Mesodermal cell (in vitro differentiated cells): ENCODE measurements at regions not wholly inside any gene's neighbourhood (a gene's known extent, or its start where the extent isn't known, plus 50 kb on each side); places are given as distances from the start of the nearest gene placed in this dataset.

Experiments used
- H3K27ac ChIP-seq: 2 replicates; pipeline ENCODE4 v1.7.0; 2013; ENCODE audit warnings: mild to moderate bottlenecking, low read depth, low read length, moderate library complexity; ENCODE audit not compliant: severe bottlenecking
- H3K36me3 ChIP-seq: 2 replicates; pipeline ENCODE4 v1.7.1; 2013; ENCODE audit warnings: mild to moderate bottlenecking, low read length, moderate library complexity; ENCODE audit not compliant: control insufficient read depth, insufficient read depth
- H3K4me1 ChIP-seq: one replicate; pipeline ENCODE4 v1.7.1; 2013; ENCODE audit warnings: mild to moderate bottlenecking, low read length; ENCODE audit not compliant: insufficient read depth, control insufficient read depth, poor library complexity, severe bottlenecking
- H3K4me3 ChIP-seq: 2 replicates; pipeline ENCODE4 v1.7.0; 2013; ENCODE audit warnings: low read length, control low read depth, mild to moderate bottlenecking; ENCODE audit not compliant: insufficient read depth, poor library complexity, severe bottlenecking; ENCODE audit errors: extremely low read depth
- H3K9me3 ChIP-seq: 2 replicates; pipeline ENCODE4 v1.7.1; 2013; ENCODE audit warnings: mild to moderate bottlenecking, low read length, moderate library complexity; ENCODE audit not compliant: control insufficient read depth
- WGBS, 2 experiments: methylation state at CpG; one replicate each; pipeline ENCODE4 v1.1.5; 2013; ENCODE audit warnings: missing lambda C conversion rate in 2 of 2; ENCODE audit not compliant: insufficient coverage in 2 of 2; 5-methylcytosine and 5-hydroxymethylcytosine counted together

DNA sequence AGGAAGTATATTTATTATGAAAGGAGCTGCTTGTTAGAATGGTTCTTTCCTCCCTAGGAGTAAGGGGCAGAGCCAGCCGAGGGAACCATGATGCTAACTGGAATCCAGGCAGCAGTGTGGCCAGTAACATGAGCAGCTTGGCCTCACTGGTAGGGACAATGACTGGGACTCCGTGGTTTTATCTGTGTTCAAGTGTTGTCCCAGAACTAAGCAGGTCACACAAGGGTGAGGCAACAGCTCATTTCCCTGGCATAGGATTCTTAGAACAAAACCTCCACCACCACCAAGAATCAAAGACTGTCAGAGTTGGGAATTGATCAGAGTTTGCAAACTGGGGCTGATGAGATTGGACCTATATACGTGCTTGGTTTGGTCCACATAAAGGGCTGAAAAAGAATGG lies 138.9 kb upstream of the COBL start:
- H3K4me3 ChIP-seq: no peak overlapping the region
- 73 to 82% methylated on average over 1 to 2 of the region's 3 CpGs for WGBS, 2 experiments
- H3K4me1 ChIP-seq: no peaks in the 10 kb centered on the region
- H3K9me3 ChIP-seq: no peaks in the 10 kb centered on the region
- H3K27ac ChIP-seq: no peak overlapping the region
- no peaks in the 10 kb centered on the region for H3K36me3 ChIP-seq

- Histone ChIP-seq H3K36me3 (no peaks in the 10 kb centered on the region), H3K4me3 (no peak overlapping the region), H3K9me3 (no peaks in the 10 kb centered on the region), H3K27ac (no peak overlapping the region), H3K4me1 (no peaks in the 10 kb centered on the region)
- 58 to 64% methylated on average over 3 of the region's 3 CpGs for WGBS, 2 experiments
Measured at GRCh38 chr7:51455086-51455485, 138.5 kb upstream of the COBL start.

GRCh38 chr7:51452694-51453093 lies 136.1 kb upstream of the COBL start:
- H3K36me3 ChIP-seq: no peaks in the 10 kb centered on the region
- H3K9me3 ChIP-seq: no peaks in the 10 kb centered on the region
- 90 to 100% methylated on average over 1 of the region's 1 CpG for WGBS, 2 experiments
- H3K4me3 ChIP-seq: no peak overlapping the region
- no peak overlapping the region for H3K27ac ChIP-seq
- no peaks in the 10 kb centered on the region for H3K4me1 ChIP-seq

- Histone ChIP-seq H3K9me3 (no peaks in the 10 kb centered on the region), H3K4me1 (no peaks in the 10 kb centered on the region), H3K27ac (no peak overlapping the region), H3K36me3 (no peaks in the 10 kb centered on the region), H3K4me3 (no peak overlapping the region)
- 52 to 67% methylated on average over 7 to 10 of the region's 10 CpGs for WGBS, 2 experiments
Measured at GRCh38 chr7:51451751-51452476, 135.3 kb upstream of the COBL start.

- Histone ChIP-seq H3K36me3 (no peaks in the 10 kb centered on the region), H3K4me3 (no peak overlapping the region), H3K9me3 (no peaks in the 10 kb centered on the region), H3K27ac (no peak overlapping the region), H3K4me1 (no peaks in the 10 kb centered on the region)
- WGBS, 2 experiments: 89 to 94% methylated on average over 6 of the region's 6 CpGs
Measured at GRCh38 chr7:51450541-51450940, 133.9 kb upstream of the COBL start.

- 50 to 71% methylated on average over 3 to 5 of the region's 5 CpGs for WGBS, 2 experiments
- H3K4me3 ChIP-seq: no peak overlapping the region
- H3K36me3 ChIP-seq: no peaks in the 10 kb centered on the region
- H3K4me1 ChIP-seq: no peaks in the 10 kb centered on the region
- peaks cover 6% of the 10 kb centered on the region for H3K9me3 ChIP-seq
- H3K27ac ChIP-seq: no peak overlapping the region
Measured at GRCh38 chr7:51446785-51447184, 130.2 kb upstream of the COBL start.

- WGBS, 2 experiments: 66 to 70% methylated on average over 6 to 9 of the region's 11 CpGs
Measured at GRCh38 chr7:51446356-51446755, 129.7 kb upstream of the COBL start.

DNA sequence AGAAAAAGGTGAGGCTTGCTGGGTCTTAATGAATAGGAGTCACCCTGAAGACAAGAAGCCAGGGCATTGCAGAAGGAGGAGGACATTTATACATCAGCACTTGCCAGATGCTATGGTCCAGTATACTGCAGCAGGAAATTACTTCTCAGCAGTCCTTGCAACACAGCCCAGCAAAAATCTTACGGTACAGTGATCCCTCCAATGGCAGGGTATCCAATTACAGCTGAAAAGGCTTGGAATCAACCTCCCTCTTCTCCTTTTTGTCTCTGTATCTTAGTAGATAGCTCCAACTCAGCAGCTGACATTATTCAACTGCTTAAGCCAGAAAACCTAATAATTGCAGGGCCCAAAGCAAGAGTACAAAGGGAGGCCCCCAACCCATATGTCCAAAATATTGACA lies 128.3 kb upstream of the COBL start:
- Histone ChIP-seq H3K4me3 (no peak overlapping the region), H3K36me3 (no peaks in the 10 kb centered on the region), H3K4me1 (no peaks in the 10 kb centered on the region), H3K27ac (no peak overlapping the region), H3K9me3 (peaks cover 6% of the 10 kb centered on the region)
- WGBS, 2 experiments: 67 to 82% methylated on average over 1 of the region's 1 CpG

More at GRCh38 chr7:51446356-51446755, 129.7 kb upstream of the COBL start:
- Histone ChIP-seq H3K9me3 (peaks cover 6% of the 10 kb centered on the region), H3K36me3 (no peaks in the 10 kb centered on the region), H3K27ac (no peak overlapping the region), H3K4me1 (no peaks in the 10 kb centered on the region), H3K4me3 (no peak overlapping the region)

- no peaks in the 10 kb centered on the region for H3K36me3 ChIP-seq
- H3K4me3 ChIP-seq: no peak overlapping the region
- no peaks in the 10 kb centered on the region for H3K4me1 ChIP-seq
- 20 to 29% methylated on average over 3 to 6 of the region's 13 CpGs for WGBS, 2 experiments
- H3K27ac ChIP-seq: no peak overlapping the region
- H3K9me3 ChIP-seq: no peaks in the 10 kb centered on the region
Measured at GRCh38 chr7:51430480-51431086, 114.0 kb upstream of the COBL start.

DNA sequence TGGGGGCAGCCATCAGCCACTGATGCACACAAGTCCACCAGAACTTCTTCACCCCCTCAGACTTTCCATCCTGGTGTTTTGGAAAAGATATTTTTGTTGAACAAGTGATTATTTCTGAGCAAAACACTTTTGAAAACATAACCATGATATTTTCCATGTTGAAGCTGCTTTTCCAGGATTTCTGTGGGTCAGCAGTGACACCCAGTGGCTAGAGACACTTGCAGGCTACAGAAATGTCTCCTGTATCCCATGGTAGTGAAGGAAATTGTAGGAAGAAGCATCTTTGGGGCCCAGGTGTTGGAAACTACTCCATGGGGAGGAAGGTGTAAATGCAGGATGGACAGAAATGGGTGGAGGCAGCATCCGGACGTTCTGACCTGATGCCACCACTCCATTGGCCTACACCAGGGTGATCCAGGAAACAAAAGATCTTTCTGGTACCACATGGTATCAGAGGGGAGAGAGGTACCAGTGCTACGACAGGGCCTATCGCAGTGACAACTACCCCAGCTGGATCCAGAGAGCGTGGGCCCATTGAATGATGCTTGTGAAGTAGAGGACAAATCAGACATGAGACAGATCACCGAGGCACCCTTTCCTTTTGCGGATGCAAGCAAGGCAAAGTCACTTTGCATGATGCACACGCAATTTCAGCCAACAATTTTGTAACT lies 111.7 kb upstream of the COBL start:
- WGBS, 2 experiments: 87 to 94% methylated on average over 8 of the region's 8 CpGs
- H3K9me3 ChIP-seq: no peaks in the 10 kb centered on the region
- H3K27ac ChIP-seq: no peak overlapping the region
- H3K4me1 ChIP-seq: no peaks in the 10 kb centered on the region
- H3K36me3 ChIP-seq: no peaks in the 10 kb centered on the region
- H3K4me3 ChIP-seq: no peak overlapping the region

GRCh38 chr7:51426163-51426562 lies 109.6 kb upstream of the COBL start:
- Histone ChIP-seq H3K9me3 (no peaks in the 10 kb centered on the region), H3K36me3 (no peaks in the 10 kb centered on the region), H3K4me3 (no peak overlapping the region), H3K4me1 (no peaks in the 10 kb centered on the region), H3K27ac (no peak overlapping the region)
- WGBS, 2 experiments: 88 to 89% methylated on average over 10 to 11 of the region's 12 CpGs
